GM12874 (cell line): ENCODE measurements at regions not wholly inside any gene's neighbourhood (a gene's known extent, or its start where the extent isn't known, plus 50 kb on each side); places are given as distances from the start of the nearest gene placed in this dataset.

ENCODE experiments used
- TF ChIP-seq, protein P1 (sequence below): IDR thresholded peaks from 2 replicates; pipeline ENCODE4 v1.5.1; 2011; ENCODE audit warnings: low read depth, mild to moderate bottlenecking, control low read depth, low read length, moderate library complexity; ENCODE audit not compliant: insufficient read depth

DNA sequence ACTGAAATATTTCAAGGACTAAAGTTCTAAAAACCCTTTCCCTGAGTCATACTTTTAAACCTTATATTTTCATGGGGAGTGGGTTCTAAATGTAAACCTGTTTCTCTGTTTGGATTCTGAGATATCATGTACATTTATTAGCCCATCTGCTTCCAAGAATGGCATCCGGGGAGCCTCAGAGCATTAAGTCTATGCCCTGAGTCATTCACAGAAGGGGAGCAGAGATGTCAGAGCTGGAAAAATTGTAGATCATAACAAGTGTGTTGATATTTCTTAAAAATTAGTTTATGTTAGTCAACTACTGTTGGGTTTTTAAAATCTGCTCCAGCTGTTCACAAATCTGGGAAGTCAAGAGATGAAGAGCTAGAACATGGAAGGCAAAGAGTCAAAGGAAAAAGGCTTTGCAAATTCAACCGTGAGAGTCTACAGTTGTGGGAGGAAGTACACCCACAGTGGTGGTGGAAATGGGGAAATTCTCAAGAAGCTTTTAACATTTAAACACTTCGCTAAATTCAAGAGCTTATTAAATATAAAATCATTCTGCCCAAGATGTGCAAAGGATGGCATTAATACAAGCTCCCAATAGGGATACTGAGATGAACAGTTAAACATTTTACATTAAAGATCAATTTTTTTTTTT, 70.5 kb upstream of the FLRT2 start:
- TF ChIP-seq, protein P1, sequence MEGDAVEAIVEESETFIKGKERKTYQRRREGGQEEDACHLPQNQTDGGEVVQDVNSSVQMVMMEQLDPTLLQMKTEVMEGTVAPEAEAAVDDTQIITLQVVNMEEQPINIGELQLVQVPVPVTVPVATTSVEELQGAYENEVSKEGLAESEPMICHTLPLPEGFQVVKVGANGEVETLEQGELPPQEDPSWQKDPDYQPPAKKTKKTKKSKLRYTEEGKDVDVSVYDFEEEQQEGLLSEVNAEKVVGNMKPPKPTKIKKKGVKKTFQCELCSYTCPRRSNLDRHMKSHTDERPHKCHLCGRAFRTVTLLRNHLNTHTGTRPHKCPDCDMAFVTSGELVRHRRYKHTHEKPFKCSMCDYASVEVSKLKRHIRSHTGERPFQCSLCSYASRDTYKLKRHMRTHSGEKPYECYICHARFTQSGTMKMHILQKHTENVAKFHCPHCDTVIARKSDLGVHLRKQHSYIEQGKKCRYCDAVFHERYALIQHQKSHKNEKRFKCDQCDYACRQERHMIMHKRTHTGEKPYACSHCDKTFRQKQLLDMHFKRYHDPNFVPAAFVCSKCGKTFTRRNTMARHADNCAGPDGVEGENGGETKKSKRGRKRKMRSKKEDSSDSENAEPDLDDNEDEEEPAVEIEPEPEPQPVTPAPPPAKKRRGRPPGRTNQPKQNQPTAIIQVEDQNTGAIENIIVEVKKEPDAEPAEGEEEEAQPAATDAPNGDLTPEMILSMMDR = no peak

DNA sequence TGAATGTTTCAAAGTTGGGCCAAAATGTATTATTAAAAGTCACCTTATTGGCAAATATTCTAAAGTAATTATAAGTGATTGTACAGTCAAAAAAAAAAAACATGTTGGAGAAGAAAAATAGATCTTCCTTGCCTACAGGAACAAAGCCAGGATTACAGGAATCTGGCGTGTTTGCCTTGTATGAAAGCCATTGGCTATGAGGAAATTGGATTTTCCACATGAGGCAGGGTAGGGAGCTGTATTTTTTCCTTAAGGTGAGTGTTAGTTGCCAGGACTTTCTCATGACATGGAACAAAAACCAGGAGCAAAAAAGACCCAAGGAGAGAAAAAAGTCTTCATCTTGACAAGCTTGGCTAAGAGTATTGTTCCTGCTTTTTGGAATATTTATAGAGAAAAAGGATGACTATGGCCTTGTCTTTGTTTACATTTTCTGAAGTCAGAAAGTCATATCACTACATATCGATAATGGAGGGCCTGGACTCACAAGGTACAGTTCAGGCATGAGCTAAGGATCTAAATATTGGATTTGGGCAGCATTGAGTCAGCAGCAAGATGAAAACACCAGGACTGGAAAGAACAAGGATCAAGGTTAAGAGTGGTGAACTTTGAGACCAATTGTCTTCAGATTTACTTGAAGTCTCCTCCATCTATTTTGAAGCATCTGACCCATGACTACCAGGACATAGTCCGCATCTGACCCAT, 68.4 kb upstream of the FLRT2 start:
- TF ChIP-seq, protein P1 = no peak

DNA sequence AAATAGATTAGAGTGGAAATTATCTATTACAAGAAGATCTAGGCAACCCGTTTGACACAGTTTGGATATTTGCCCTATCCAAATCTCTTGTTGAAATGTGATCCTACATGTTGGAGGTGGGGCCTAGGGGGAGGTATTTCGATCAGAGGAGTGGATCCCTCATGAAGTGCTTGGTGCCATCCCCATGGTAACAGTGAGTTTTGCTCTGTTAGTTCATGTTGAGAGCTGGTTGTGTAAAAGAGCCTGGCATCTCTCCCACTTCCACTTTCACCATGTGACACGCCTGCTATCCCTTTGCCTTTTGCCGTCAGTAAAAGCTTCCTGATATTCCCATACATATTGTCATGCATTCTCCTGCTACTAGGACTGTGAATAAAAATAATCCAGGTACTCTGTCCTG, 66.4 kb upstream of the FLRT2 start:
- TF ChIP-seq, protein P1 = no peak

DNA sequence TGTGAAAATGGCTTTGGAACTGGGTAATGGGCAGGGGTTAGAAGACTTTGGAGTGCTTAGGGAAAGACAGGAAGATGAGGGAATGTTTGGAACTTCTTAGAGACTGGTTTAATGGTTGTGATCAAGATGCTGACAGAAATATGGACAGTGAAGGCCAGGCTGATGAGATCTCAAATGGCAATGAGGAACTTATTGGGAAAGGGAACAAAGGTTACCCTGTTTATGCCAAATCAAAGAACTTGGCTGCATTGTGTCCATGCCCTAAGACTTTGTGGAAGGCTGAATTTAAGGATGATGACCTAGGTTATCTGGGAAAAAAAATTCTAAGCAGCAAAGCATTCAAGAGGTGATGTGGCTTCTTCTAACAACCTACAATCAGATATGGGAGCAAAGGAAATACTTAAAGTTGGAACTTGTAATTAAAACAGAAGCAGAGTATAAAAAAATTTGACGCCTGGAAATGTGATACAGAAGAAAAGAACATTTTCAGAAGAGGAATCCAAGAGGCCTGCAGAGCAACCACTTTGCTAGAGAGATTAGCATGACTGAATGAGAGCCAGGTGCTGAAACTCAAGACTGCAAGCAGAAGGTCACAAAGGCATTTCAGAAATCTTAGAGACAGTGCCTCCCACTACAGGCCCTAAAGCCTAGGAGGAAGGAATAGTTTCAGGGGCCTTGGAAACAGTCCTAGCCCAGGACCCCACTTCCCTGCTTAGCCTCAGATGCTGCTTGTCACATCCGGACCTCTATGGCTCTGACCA, 65.6 kb upstream of the FLRT2 start:
- TF ChIP-seq, protein P1 = no peak

DNA sequence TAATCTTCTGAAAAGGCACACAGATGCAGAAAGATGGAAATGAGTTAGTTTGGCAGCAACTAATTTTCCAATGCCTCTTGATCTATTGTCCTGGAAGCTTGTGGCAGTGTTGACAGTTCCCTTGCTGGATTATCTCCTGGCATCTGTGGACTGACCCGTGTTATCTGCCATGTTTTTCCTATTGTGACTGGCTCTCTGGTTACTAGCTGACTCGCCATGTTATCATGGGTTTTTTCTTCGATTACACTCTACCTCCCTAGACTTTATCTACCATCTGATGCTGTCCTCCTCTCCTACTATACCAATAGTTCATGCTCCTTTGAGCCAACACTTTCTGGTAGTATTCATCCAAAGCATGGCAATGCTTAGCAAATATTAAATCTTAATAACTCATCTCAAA, 63.3 kb upstream of the FLRT2 start:
- TF ChIP-seq, protein P1 = no peak

DNA sequence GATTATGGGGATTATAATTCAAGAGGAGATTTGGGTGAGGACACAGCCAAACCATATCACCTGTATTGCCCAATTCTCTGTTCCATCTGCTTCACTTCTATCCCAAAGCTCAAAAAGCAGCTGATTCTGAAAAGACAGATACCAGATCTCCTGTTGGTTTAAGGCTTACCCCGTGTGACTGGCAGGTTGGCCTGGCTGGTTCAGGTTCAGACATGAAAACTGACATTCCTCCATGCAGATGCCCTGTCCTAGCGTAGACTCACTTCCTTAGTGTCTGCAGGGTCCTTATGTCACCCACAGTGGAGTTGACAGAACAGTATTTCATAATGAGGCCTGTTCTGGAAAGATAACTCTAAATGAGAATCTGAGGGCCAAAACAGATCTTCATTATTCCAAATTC, 61.1 kb upstream of the FLRT2 start:
- TF ChIP-seq, protein P1 = no peak

DNA sequence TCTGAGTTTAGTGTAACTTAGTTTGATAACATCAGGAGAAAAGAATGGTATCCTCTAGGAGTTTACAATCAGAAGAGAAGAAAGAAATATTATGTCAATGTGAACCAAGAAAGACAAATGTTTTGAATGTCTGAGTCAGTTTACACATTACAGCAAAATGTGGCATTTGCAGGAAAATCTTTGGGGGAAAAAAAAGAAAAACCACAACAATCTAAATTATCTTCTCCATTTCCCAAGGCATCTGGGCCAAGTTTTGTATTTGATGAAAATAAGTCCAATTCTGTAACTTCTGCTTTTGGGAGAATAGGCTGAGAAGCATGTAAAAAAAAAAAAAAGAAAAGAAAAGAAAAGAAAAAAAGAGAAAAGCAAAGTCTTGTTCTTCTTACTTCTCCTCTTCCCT, 58.8 kb upstream of the FLRT2 start:
- TF ChIP-seq, protein P1 = no peak
